HFF-Myc (cell line): ENCODE measurements at regions not wholly inside any gene's neighbourhood (a gene's known extent, or its start where the extent isn't known, plus 50 kb on each side); places are given as distances from the start of the nearest gene placed in this dataset.

Source experiments
- DNase-seq: peaks from one replicate; pipeline ENCODE4 v3.0.0-alpha.2; 2011; ENCODE audit warnings: low read depth; ENCODE audit errors: extremely low read depth
- H3K4me3 ChIP-seq: replicated peaks from 2 replicates; pipeline ENCODE4 v1.5.1; 2011; ENCODE audit warnings: low read depth, mild to moderate bottlenecking, control low read depth, low read length
- CTCF ChIP-seq: IDR thresholded peaks from 2 replicates; pipeline ENCODE4 v1.5.1; 2012; ENCODE audit warnings: mild to moderate bottlenecking, low read depth, low read length, control low read depth; ENCODE audit errors: missing control alignments

GRCh38 chr6:92275150-92275549 lies 1144.2 kb downstream of the EPHA7 start:
- TF ChIP-seq CTCF: no peak
- DNase-seq: no peak

GRCh38 chr6:92274588-92274987 lies 1144.8 kb downstream of the EPHA7 start:
- no peak for TF ChIP-seq CTCF
- H3K4me3 ChIP-seq: no peak overlapping the region
- no peak for DNase-seq

More at GRCh38 chr6:92275150-92275549, 1144.2 kb downstream of the EPHA7 start:
- H3K4me3 ChIP-seq: no peak overlapping the region

GRCh38 chr6:92273694-92274093 lies 1145.7 kb downstream of the EPHA7 start:
- no peak for TF ChIP-seq CTCF
- H3K4me3 ChIP-seq: no peak overlapping the region
- DNase-seq: no peak

GRCh38 chr6:92271091-92271490 lies 1148.3 kb downstream of the EPHA7 start:
- no peak overlapping the region for H3K4me3 ChIP-seq
- DNase-seq: no peak
- TF ChIP-seq CTCF: no peak

- DNase-seq: no peak
- no peak for TF ChIP-seq CTCF
Observed at GRCh38 chr6:92270365-92270764, 1149.0 kb downstream of the EPHA7 start.

GRCh38 chr6:92267335-92267734 lies 1152.0 kb downstream of the EPHA7 start:
- TF ChIP-seq CTCF: no peak
- DNase-seq: no peak
- no peak overlapping the region for H3K4me3 ChIP-seq

More at GRCh38 chr6:92270365-92270764, 1149.0 kb downstream of the EPHA7 start:
- H3K4me3 ChIP-seq: no peak overlapping the region

- no peak for TF ChIP-seq CTCF
- no peak overlapping the region for H3K4me3 ChIP-seq
- DNase-seq: no peak
Observed at GRCh38 chr6:92263864-92264263, 1155.5 kb downstream of the EPHA7 start.
